H1 (cell line): ENCODE measurements at regions not wholly inside any gene's neighbourhood (a gene's known extent, or its start where the extent isn't known, plus 50 kb on each side); places are given as distances from the start of the nearest gene placed in this dataset.

Source experiments
- CHD1 ChIP-seq: IDR thresholded peaks from 2 replicates; pipeline ENCODE4 v1.6.1; 2012; ENCODE audit warnings: low read depth, low read length, improper control_type of control experiment
- CHD7 ChIP-seq: fragments of 300-600 bp; sonication (generic); IDR thresholded peaks from 2 replicates; pipeline ENCODE4 v1.7.1; 2012; ENCODE audit warnings: low read length, moderate library complexity, mild to moderate bottlenecking, inconsistent platforms; ENCODE audit not compliant: insufficient replicate concordance
- EGR1 ChIP-seq: IDR thresholded peaks from 2 replicates; pipeline ENCODE4 v1.6.1; 2011; ENCODE audit warnings: low read depth, low read length, borderline replicate concordance
- KDM1A ChIP-seq: fragments of 200-600, 300-600 bp; sonication (generic); IDR thresholded peaks from 2 replicates; pipeline ENCODE4 v1.7.1; 2016; ENCODE audit warnings: mild to moderate bottlenecking, low read length, borderline replicate concordance
- POU5F1 ChIP-seq: IDR thresholded peaks from 2 replicates; pipeline ENCODE4 v1.6.1; 2011; ENCODE audit warnings: low read depth, mild to moderate bottlenecking, low read length, moderate library complexity
- RFX5 ChIP-seq: IDR thresholded peaks from 2 replicates; pipeline ENCODE4 v1.6.1; 2011; ENCODE audit warnings: low read depth, low read length, improper control_type of control experiment, borderline replicate concordance
- USF2 ChIP-seq: IDR thresholded peaks from 2 replicates; pipeline ENCODE4 v1.6.1; 2011; ENCODE audit warnings: low read length, improper control_type of control experiment

DNA sequence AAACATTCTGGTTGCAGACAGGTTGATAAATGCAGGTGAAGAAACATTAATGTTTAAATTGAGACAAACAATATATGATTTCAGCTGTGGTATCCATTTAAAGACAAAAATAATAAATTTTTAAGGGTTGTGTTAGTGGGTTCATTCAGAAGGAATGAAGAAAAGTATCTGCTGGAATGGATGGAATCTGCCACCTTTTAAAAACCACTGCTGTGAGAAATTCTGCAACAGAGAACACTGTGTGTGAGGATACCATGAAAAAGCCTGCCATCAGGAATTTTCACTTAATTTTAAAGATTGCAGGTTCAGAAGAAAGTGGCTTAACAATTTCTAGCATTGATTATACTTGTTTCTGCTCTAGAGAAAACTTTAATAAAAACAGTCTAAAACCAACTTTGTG lies 184.6 kb upstream of the SOX5 start (continued):
- TF ChIP-seq CHD7 (no peak), KDM1A (no peak), EGR1 (no peak), RFX5 (no peak), POU5F1 (no peak), CHD1 (no peak), USF2 (no peak)
